ENCODE measurements at regions not wholly inside any gene's neighbourhood (a gene's known extent, or its start where the extent isn't known, plus 50 kb on each side); places are given as distances from the start of the nearest gene placed in this dataset.

DNA sequence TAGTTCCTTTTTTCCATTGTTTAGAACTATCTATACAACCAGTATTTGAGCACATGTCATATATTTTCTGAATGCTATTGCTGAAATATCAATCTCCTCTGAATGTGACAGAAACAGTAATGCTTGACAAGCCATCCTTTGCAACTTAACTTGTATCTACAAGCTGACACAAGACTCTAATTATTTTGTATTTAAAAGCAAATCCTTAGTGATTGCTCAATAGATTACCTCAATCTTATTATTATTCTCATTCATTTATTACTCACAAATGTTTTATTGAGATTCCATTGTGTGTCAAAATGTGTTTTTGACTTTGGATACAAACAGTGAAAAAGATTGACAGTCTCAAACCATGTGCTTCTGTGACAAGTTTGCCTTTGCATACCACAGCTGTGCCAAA, 787.8 kb upstream of the PRR20A start:
- H4K20me1 ChIP-seq (ENCODE audit: control insufficient read depth, extremely low read depth, insufficient read depth, low read length), result no peaks in the 10 kb centered on the region
- no peaks in the 10 kb centered on the region for H3K27me3 ChIP-seq (ENCODE audit: control insufficient read depth, insufficient read depth, low read length)
- H3K4me3 ChIP-seq (replicated peaks in 1 of 4; ENCODE audit: control extremely low read depth in 1 of 4, insufficient read depth in 1 of 4, low read depth in 3 of 4, low read length in 4 of 4), result no peak overlapping the region
- H3K36me3 ChIP-seq (ENCODE audit: control insufficient read depth, insufficient read depth, low read length), result no peaks in the 10 kb centered on the region
- H3K9ac ChIP-seq (ENCODE audit: insufficient read depth, low read length), result no peak overlapping the region
- H2AFZ ChIP-seq (ENCODE audit: low read length), result no peak overlapping the region
- H3K4me2 ChIP-seq (ENCODE audit: extremely low read depth, insufficient read depth, low read length), result no peak overlapping the region
- H3K79me2 ChIP-seq (ENCODE audit: control insufficient read depth, insufficient read depth, low read length), result no peaks in the 10 kb centered on the region
- no peaks in the 10 kb centered on the region for H3K9me3 ChIP-seq (ENCODE audit: control insufficient read depth, insufficient read depth, low read depth, low read length)
- TF ChIP-seq, protein P1, sequence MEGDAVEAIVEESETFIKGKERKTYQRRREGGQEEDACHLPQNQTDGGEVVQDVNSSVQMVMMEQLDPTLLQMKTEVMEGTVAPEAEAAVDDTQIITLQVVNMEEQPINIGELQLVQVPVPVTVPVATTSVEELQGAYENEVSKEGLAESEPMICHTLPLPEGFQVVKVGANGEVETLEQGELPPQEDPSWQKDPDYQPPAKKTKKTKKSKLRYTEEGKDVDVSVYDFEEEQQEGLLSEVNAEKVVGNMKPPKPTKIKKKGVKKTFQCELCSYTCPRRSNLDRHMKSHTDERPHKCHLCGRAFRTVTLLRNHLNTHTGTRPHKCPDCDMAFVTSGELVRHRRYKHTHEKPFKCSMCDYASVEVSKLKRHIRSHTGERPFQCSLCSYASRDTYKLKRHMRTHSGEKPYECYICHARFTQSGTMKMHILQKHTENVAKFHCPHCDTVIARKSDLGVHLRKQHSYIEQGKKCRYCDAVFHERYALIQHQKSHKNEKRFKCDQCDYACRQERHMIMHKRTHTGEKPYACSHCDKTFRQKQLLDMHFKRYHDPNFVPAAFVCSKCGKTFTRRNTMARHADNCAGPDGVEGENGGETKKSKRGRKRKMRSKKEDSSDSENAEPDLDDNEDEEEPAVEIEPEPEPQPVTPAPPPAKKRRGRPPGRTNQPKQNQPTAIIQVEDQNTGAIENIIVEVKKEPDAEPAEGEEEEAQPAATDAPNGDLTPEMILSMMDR (conservative IDR thresholded peaks at IDR 0.05 in 1 of 2, IDR thresholded peaks at IDR 0.05 in 1 of 2; ENCODE audit: low read depth in 1 of 2, low read length in 2 of 2), result no peak
- no peak for TF ChIP-seq EZH2 (IDR thresholded peaks at IDR 0.05; ENCODE audit: low read length, missing control alignments)
- no peaks in the 10 kb centered on the region for H3K4me1 ChIP-seq (ENCODE audit: control insufficient read depth, extremely low read depth, insufficient read depth, low read length)
- no peak overlapping the region for H3K27ac ChIP-seq (ENCODE audit: insufficient read depth, low read length)
- DNase-seq (ENCODE audit: low read depth in 2 of 2), result no peak

DNA sequence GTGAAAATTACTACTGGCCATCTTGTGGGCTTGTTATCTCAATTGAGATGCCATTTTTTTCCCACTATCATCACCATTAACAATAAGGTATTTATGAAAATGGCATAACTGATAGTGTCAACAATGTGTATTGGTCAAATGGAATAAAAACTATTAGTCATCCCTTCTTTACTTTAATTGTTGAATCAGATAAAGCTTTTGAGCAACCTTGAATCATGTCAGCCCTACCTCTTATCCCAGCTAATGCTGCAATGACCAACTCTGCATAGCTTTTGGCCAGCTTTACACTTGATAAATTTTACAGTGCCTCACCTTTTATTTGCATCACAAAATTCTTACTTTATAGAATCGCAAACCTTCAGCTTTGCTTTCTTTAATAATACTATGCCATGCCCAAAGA, 784.0 kb upstream of the PRR20A start:
- H3K4me2 ChIP-seq (ENCODE audit: extremely low read depth, insufficient read depth, low read length), result no peak overlapping the region
- no peaks in the 10 kb centered on the region for H3K36me3 ChIP-seq (ENCODE audit: control insufficient read depth, insufficient read depth, low read length)
- H4K20me1 ChIP-seq (ENCODE audit: control insufficient read depth, extremely low read depth, insufficient read depth, low read length), result no peaks in the 10 kb centered on the region
- H3K9ac ChIP-seq (ENCODE audit: insufficient read depth, low read length), result no peak overlapping the region
- TF ChIP-seq, protein P1 (conservative IDR thresholded peaks at IDR 0.05 in 1 of 2, IDR thresholded peaks at IDR 0.05 in 1 of 2; ENCODE audit: low read depth in 1 of 2, low read length in 2 of 2), result no peak
- TF ChIP-seq EZH2 (IDR thresholded peaks at IDR 0.05; ENCODE audit: low read length, missing control alignments), result no peak
- H3K9me3 ChIP-seq (ENCODE audit: control insufficient read depth, insufficient read depth, low read depth, low read length), result no peaks in the 10 kb centered on the region
- no peaks in the 10 kb centered on the region for H3K27me3 ChIP-seq (ENCODE audit: control insufficient read depth, insufficient read depth, low read length)
- no peaks in the 10 kb centered on the region for H3K4me1 ChIP-seq (ENCODE audit: control insufficient read depth, extremely low read depth, insufficient read depth, low read length)
- H2AFZ ChIP-seq (ENCODE audit: low read length), result no peak overlapping the region
- no peak overlapping the region for H3K27ac ChIP-seq (ENCODE audit: insufficient read depth, low read length)
- no peak for DNase-seq (ENCODE audit: low read depth in 2 of 2)
- H3K79me2 ChIP-seq (ENCODE audit: control insufficient read depth, insufficient read depth, low read length), result no peaks in the 10 kb centered on the region
- H3K4me3 ChIP-seq (replicated peaks in 1 of 4; ENCODE audit: control extremely low read depth in 1 of 4, insufficient read depth in 1 of 4, low read depth in 3 of 4, low read length in 4 of 4), result no peak overlapping the region

DNA sequence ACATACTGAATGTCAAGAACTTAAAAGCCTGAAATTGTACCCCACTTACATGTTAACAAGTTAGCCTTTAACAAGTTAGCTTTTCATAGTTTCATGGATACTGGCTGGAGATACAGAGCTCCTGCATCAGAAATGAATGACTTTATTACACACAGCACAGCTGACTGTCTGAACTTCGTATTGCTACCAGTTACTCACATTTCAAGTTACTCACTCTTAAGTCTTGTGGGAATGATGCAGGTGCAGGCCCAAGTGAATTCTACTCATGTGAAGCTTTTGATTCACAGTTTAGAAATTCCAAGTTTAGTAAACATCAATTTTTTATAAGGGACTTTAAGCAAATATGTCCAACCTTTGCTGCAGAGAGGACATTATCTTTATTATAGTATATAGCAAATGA, 762.2 kb upstream of the PRR20A start:
- no peaks in the 10 kb centered on the region for H3K4me1 ChIP-seq (ENCODE audit: control insufficient read depth, extremely low read depth, insufficient read depth, low read length)
- H3K9me3 ChIP-seq (ENCODE audit: control insufficient read depth, insufficient read depth, low read depth, low read length), result no peaks in the 10 kb centered on the region
- no peak overlapping the region for H3K9ac ChIP-seq (ENCODE audit: insufficient read depth, low read length)
- no peaks in the 10 kb centered on the region for H3K36me3 ChIP-seq (ENCODE audit: control insufficient read depth, insufficient read depth, low read length)
- no peak overlapping the region for H3K27ac ChIP-seq (ENCODE audit: insufficient read depth, low read length)
- H2AFZ ChIP-seq (ENCODE audit: low read length), result no peak overlapping the region
- no peak for TF ChIP-seq EZH2 (IDR thresholded peaks at IDR 0.05; ENCODE audit: low read length, missing control alignments)
- TF ChIP-seq, protein P1 (conservative IDR thresholded peaks at IDR 0.05 in 1 of 2, IDR thresholded peaks at IDR 0.05 in 1 of 2; ENCODE audit: low read depth in 1 of 2, low read length in 2 of 2), result no peak
- no peak for DNase-seq (ENCODE audit: low read depth in 2 of 2)
- no peaks in the 10 kb centered on the region for H3K79me2 ChIP-seq (ENCODE audit: control insufficient read depth, insufficient read depth, low read length)
- no peak overlapping the region for H3K4me2 ChIP-seq (ENCODE audit: extremely low read depth, insufficient read depth, low read length)
- no peaks in the 10 kb centered on the region for H4K20me1 ChIP-seq (ENCODE audit: control insufficient read depth, extremely low read depth, insufficient read depth, low read length)
- H3K4me3 ChIP-seq (replicated peaks in 1 of 4; ENCODE audit: control extremely low read depth in 1 of 4, insufficient read depth in 1 of 4, low read depth in 3 of 4, low read length in 4 of 4), result no peak overlapping the region
- no peaks in the 10 kb centered on the region for H3K27me3 ChIP-seq (ENCODE audit: control insufficient read depth, insufficient read depth, low read length)
